Naive thymus-derived CD4-positive, alpha-beta T cell (primary cell): ENCODE measurements at regions not wholly inside any gene's neighbourhood (a gene's known extent, or its start where the extent isn't known, plus 50 kb on each side); places are given as distances from the start of the nearest gene placed in this dataset.

ENCODE experiments used
- ATAC-seq: fragments of 150-1000 bp; cut with Tn5 transposase; 2 replicates; pipeline ENCODE4 v1.10.0; 2021; ENCODE audit warnings: mild to moderate bottlenecking, moderate library complexity
- CTCF ChIA-PET: fragments of 350-600 bp; sonication (Branson Sonifier 250); formaldehyde crosslinking; loops from one replicate; lab custom pipeline; 2021; ENCODE audit warnings: antibody characterized with exemption; lab: Charles Lee
- POLR2A ChIA-PET: fragments of 350-600 bp; sonication (Branson Sonifier 250); formaldehyde crosslinking; loops from one replicate; lab custom pipeline; 2021; ENCODE audit warnings: antibody characterized with exemption, inconsistent platforms; lab: Charles Lee
- DNase-seq, 9 donors: peaks; one replicate each; pipeline versions ENCODE4 v3.0.0 to v3.0.0-alpha.2; 2020 to 2022; ENCODE audit warnings: mixed read lengths in 1 of 9
- H3K27ac ChIP-seq: one replicate; pipeline ENCODE4 v1.7.0; 2013; ENCODE audit warnings: mild to moderate bottlenecking, low read depth, low read length, moderate library complexity
- H3K27me3 ChIP-seq, 2 donors: one replicate each; pipeline ENCODE4 v1.7.0; 2013; ENCODE audit warnings: low read length in 2 of 2, mild to moderate bottlenecking in 2 of 2, moderate library complexity in 2 of 2; ENCODE audit not compliant: control insufficient read depth in 2 of 2, insufficient read depth in 2 of 2
- H3K36me3 ChIP-seq, 3 experiments: 1 replicate in 2 of 3; 2 replicates in 1 of 3; pipeline ENCODE4 v1.7.0; 2013; ENCODE audit warnings: low read length in 3 of 3, mild to moderate bottlenecking in 3 of 3, moderate library complexity in 1 of 3; ENCODE audit not compliant: insufficient read depth in 3 of 3, control insufficient read depth in 2 of 3
- H3K4me1 ChIP-seq, 2 donors: one replicate each; pipeline ENCODE4 v1.7.0; 2013; ENCODE audit warnings: low read length in 2 of 2, mild to moderate bottlenecking in 2 of 2, moderate library complexity in 1 of 2; ENCODE audit not compliant: control insufficient read depth in 2 of 2, insufficient read depth in 2 of 2
- H3K4me3 ChIP-seq: 2 replicates; pipeline ENCODE4 v1.7.0; 2013; ENCODE audit warnings: mild to moderate bottlenecking, low read length
- H3K9me3 ChIP-seq, 3 experiments: 1 replicate in 2 of 3; 2 replicates in 1 of 3; pipeline ENCODE4 v1.7.0; 2013; ENCODE audit warnings: low read length in 3 of 3; ENCODE audit not compliant: control insufficient read depth in 2 of 3
- H3K27ac Mint-ChIP-seq, 9 donors: one replicate each; pipeline ENCODE4 v1.8.0; 2020 to 2022; ENCODE audit warnings: mixed read lengths in 9 of 9, mild to moderate bottlenecking in 8 of 9, moderate library complexity in 5 of 9, inconsistent platforms in 2 of 9
- H3K27me3 Mint-ChIP-seq, 5 donors: one replicate each; pipeline ENCODE4 v1.8.0; 2021 to 2022; ENCODE audit warnings: mixed read lengths in 5 of 5, mild to moderate bottlenecking in 1 of 5
- H3K36me3 Mint-ChIP-seq, 5 donors: one replicate each; pipeline ENCODE4 v1.8.0; 2020 to 2022; ENCODE audit warnings: mixed read lengths in 5 of 5, mild to moderate bottlenecking in 3 of 5, inconsistent platforms in 1 of 5
- H3K4me1 Mint-ChIP-seq, 7 donors: one replicate each; pipeline ENCODE4 v1.8.0; 2020 to 2022; ENCODE audit warnings: mixed read lengths in 7 of 7, mild to moderate bottlenecking in 3 of 7, inconsistent platforms in 1 of 7
- H3K4me3 Mint-ChIP-seq, 10 donors: one replicate each; pipeline ENCODE4 v1.8.0; 2020 to 2022; ENCODE audit warnings: mild to moderate bottlenecking in 10 of 10, mixed read lengths in 10 of 10, moderate library complexity in 6 of 10, inconsistent platforms in 2 of 10
- H3K9me3 Mint-ChIP-seq, 11 donors: one replicate each; pipeline ENCODE4 v1.8.0; 2020 to 2022; ENCODE audit warnings: mixed read lengths in 11 of 11, mild to moderate bottlenecking in 4 of 11, inconsistent platforms in 1 of 11, moderate library complexity in 1 of 11
- intact Hi-C, 2 donors: fragments of 100-400 bp; cut with micrococcal nuclease; formaldehyde crosslinking; loops; one replicate each; pipeline ENCODE4 v1.15.1; 2023

- H3K36me3 ChIP-seq, result no peaks in the 10 kb centered on the region
- Mint-ChIP-seq H3K9me3 (no peaks in the 10 kb centered on the region), H3K27ac (peak overlapping the region; percentile 6 to 84 (median 62)), H3K4me3 (peak overlapping the region; percentile 6 to 77 (median 52)), H3K4me1 (peaks cover 3 to 19% (median 15%) of the 10 kb centered on the region in 7 donors), H3K36me3 (no peaks in the 10 kb centered on the region), H3K27me3 (no peaks in the 10 kb centered on the region)
- DNase-seq (peak in 6 of 9 donors; percentile 17 to 45 (median 42)), ATAC-seq (peak; percentile 47)
- no peak overlapping the region for H3K27ac ChIP-seq
- ChIA-PET CTCF (interaction anchor here (0.6 to 1.6 kb wide), 2 partner anchors 231 to 933 kb away, joined by 3 to 7 read pairs; no protein-coding TSS in a partner anchor), POLR2A (no interaction called here)
- H3K9me3 ChIP-seq, result no peaks in the 10 kb centered on the region
- H3K4me3 ChIP-seq, result no peak overlapping the region
- H3K27me3 ChIP-seq, result no peaks in the 10 kb centered on the region
- intact Hi-C loops, result loop anchor here in 1 of 2 donors (10.0 kb wide), 1 partner anchor 578 kb away; the partner anchor contains the start of gene AP1S2
- peaks cover 0 to 15% of the 10 kb centered on the region in 2 donors for H3K4me1 ChIP-seq
These were observed 216.9 kb upstream of the S100G start for GRCh38 chrX:16433021-16433420.

- no peaks in the 10 kb centered on the region for H3K9me3 Mint-ChIP-seq
- Histone ChIP-seq H3K27ac (no peak overlapping the region), H3K4me1 (peaks cover 0 to 15% of the 10 kb centered on the region in 2 donors), H3K36me3 (no peaks in the 10 kb centered on the region), H3K4me3 (no peak overlapping the region), H3K27me3 (no peaks in the 10 kb centered on the region), H3K9me3 (no peaks in the 10 kb centered on the region)
- POLR2A ChIA-PET, result no interaction called here
- ATAC-seq (no peak), DNase-seq (no peak)
- H3K36me3 Mint-ChIP-seq, result no peaks in the 10 kb centered on the region
- H3K27ac Mint-ChIP-seq, result no peak overlapping the region
- H3K4me3 Mint-ChIP-seq, result no peak overlapping the region
- H3K4me1 Mint-ChIP-seq, result peaks cover 3 to 19% (median 15%) of the 10 kb centered on the region in 7 donors
- no peaks in the 10 kb centered on the region for H3K27me3 Mint-ChIP-seq
- intact Hi-C loops, result loop anchor here in 1 of 2 donors (5.0 to 10.0 kb wide), 2 partner anchors 581 to 938 kb away; partner anchors contain the start of gene AP1S2
- CTCF ChIA-PET, result interaction anchor here (0.6 kb wide), 1 partner anchor 93 kb away, joined by 3 read pairs; no protein-coding TSS in a partner anchor
These were observed 214.5 kb upstream of the S100G start for GRCh38 chrX:16435399-16435986.

GRCh38 chrX:16436348-16437188 is 213.4 kb upstream of the S100G start:
- intact Hi-C loops, result loop anchor here (1.0 to 10.0 kb wide), 6 partner anchors 228 to 939 kb away; partner anchors contain the start of gene AP1S2 (in 1 of the 2)
- Histone ChIP-seq H3K4me1 (peaks cover 0 to 15% of the 10 kb centered on the region in 2 donors), H3K9me3 (no peaks in the 10 kb centered on the region), H3K4me3 (no peak overlapping the region), H3K27me3 (no peaks in the 10 kb centered on the region), H3K27ac (no peak overlapping the region), H3K36me3 (no peaks in the 10 kb centered on the region)
- Mint-ChIP-seq H3K36me3 (no peaks in the 10 kb centered on the region), H3K27me3 (no peaks in the 10 kb centered on the region), H3K27ac (peak overlapping the region in 1 of 9 donors; percentile 0), H3K4me1 (peaks cover 3 to 19% (median 15%) of the 10 kb centered on the region in 7 donors), H3K9me3 (no peaks in the 10 kb centered on the region), H3K4me3 (peak overlapping the region in 1 of 10 donors; percentile 44)
- DNase-seq, result peak; percentile 19 to 55 (median 44)
- ATAC-seq, result peak; percentile 78
- ChIA-PET POLR2A (no interaction called here), CTCF (interaction anchor here (0.6 to 1.8 kb wide), 5 partner anchors 92 to 1498 kb away, joined by 3 to 11 read pairs (median 3); no protein-coding TSS in a partner anchor)

GRCh38 chrX:16440446-16440845 is 209.5 kb upstream of the S100G start:
- CTCF ChIA-PET, result no interaction called here
- Mint-ChIP-seq H3K4me1 (peaks cover 0 to 5% (median 0%) of the 10 kb centered on the region in 7 donors), H3K27me3 (peaks cover 0 to 3% (median 0%) of the 10 kb centered on the region in 5 donors)

GRCh38 chrX:16444353-16444752 is 205.6 kb upstream of the S100G start:
- H3K4me3 Mint-ChIP-seq, result no peak overlapping the region
- H3K9me3 Mint-ChIP-seq, result no peaks in the 10 kb centered on the region
- no peak overlapping the region for H3K27ac Mint-ChIP-seq
- ATAC-seq (no peak), DNase-seq (no peak)
- Histone ChIP-seq H3K9me3 (no peaks in the 10 kb centered on the region), H3K27ac (no peak overlapping the region), H3K36me3 (no peaks in the 10 kb centered on the region), H3K4me3 (no peak overlapping the region), H3K27me3 (no peaks in the 10 kb centered on the region), H3K4me1 (peaks cover 0 to 17% of the 10 kb centered on the region in 2 donors)
- intact Hi-C loops, result loop anchor here in 1 of 2 donors (2.0 kb wide), 1 partner anchor 226 kb away; no protein-coding TSS in a partner anchor
- peaks cover 0 to 3% (median 0%) of the 10 kb centered on the region in 5 donors for H3K27me3 Mint-ChIP-seq
- POLR2A ChIA-PET, result no interaction called here
- CTCF ChIA-PET, result interaction anchor here (2.0 kb wide), 1 partner anchor 220 kb away, joined by 7 read pairs; no protein-coding TSS in a partner anchor
- no peaks in the 10 kb centered on the region for H3K36me3 Mint-ChIP-seq
- H3K4me1 Mint-ChIP-seq, result peaks cover 0 to 31% (median 18%) of the 10 kb centered on the region in 7 donors

More at GRCh38 chrX:16440446-16440845, 209.5 kb upstream of the S100G start:
- no peaks in the 10 kb centered on the region for H3K36me3 ChIP-seq
- H3K27me3 ChIP-seq, result no peaks in the 10 kb centered on the region
- H3K9me3 ChIP-seq, result no peaks in the 10 kb centered on the region
- no peak overlapping the region for H3K4me3 ChIP-seq
- intact Hi-C loops, result no loop called here
- no peak for DNase-seq
- Mint-ChIP-seq H3K36me3 (no peaks in the 10 kb centered on the region), H3K27ac (no peak overlapping the region), H3K9me3 (no peaks in the 10 kb centered on the region), H3K4me3 (no peak overlapping the region)
- H3K4me1 ChIP-seq, result no peaks in the 10 kb centered on the region
- ATAC-seq, result no peak
- POLR2A ChIA-PET, result no interaction called here
- H3K27ac ChIP-seq, result no peak overlapping the region

- DNase-seq (peak; percentile 6 to 57 (median 29)), ATAC-seq (peak; percentile 72)
- POLR2A ChIA-PET, result no interaction called here
These were observed 204.7 kb upstream of the S100G start for GRCh38 chrX:16445166-16445752.

More at GRCh38 chrX:16445166-16445752, 204.7 kb upstream of the S100G start:
- CTCF ChIA-PET, result interaction anchor here (1.3 to 2.0 kb wide), 2 partner anchors 83 to 219 kb away, joined by 6 to 7 read pairs; no protein-coding TSS in a partner anchor
- no peak overlapping the region for H3K27ac ChIP-seq
- H3K27ac Mint-ChIP-seq, result no peak overlapping the region
- no peak overlapping the region for H3K4me3 ChIP-seq
- intact Hi-C loops, result loop anchor here in 1 of 2 donors (1.0 to 5.0 kb wide), 6 partner anchors 83 to 758 kb away; partner anchors contain the start of gene GRPR
- H3K27me3 ChIP-seq, result no peaks in the 10 kb centered on the region
- no peaks in the 10 kb centered on the region for H3K9me3 ChIP-seq
- H3K4me1 Mint-ChIP-seq, result peaks cover 0 to 39% (median 24%) of the 10 kb centered on the region in 7 donors
- peaks cover 0 to 3% (median 0%) of the 10 kb centered on the region in 5 donors for H3K27me3 Mint-ChIP-seq
- peaks cover 0 to 17% of the 10 kb centered on the region in 2 donors for H3K4me1 ChIP-seq
- no peaks in the 10 kb centered on the region for H3K36me3 ChIP-seq
- H3K36me3 Mint-ChIP-seq, result no peaks in the 10 kb centered on the region
- no peaks in the 10 kb centered on the region for H3K9me3 Mint-ChIP-seq
- H3K4me3 Mint-ChIP-seq, result no peak overlapping the region
